HL-60 (cell line): ENCODE measurements at regions not wholly inside any gene's neighbourhood (a gene's known extent, or its start where the extent isn't known, plus 50 kb on each side); places are given as distances from the start of the nearest gene placed in this dataset.
"Not testable (repeated sequence)": the region's sequence is repeated elsewhere in the genome, so short reads cannot be mapped to it uniquely, and the experiment has no call there.

Source experiments
- DNase-seq, 2 experiments: peaks; one replicate each; pipeline ENCODE4 v3.0.0-alpha.2; 2010 to 2020; ENCODE audit warnings: low read depth in 1 of 2, low spot score in 1 of 2
- H3K27ac ChIP-seq: fragments of 250-450 bp; sonication (Bioruptor Pico); replicated peaks from 2 replicates; pipeline ENCODE4 v1.5.1; 2020; ENCODE audit warnings: mild to moderate bottlenecking, moderate library complexity
- H3K27me3 ChIP-seq: fragments of 250-450 bp; sonication (Bioruptor Pico); 2 replicates; pipeline ENCODE4 v1.5.1; 2021; ENCODE audit warnings: mild to moderate bottlenecking, moderate library complexity; ENCODE audit not compliant: insufficient read depth, poor library complexity, severe bottlenecking
- H3K4me3 ChIP-seq: replicated peaks from 2 replicates; pipeline ENCODE4 v1.5.1; 2011; ENCODE audit warnings: mild to moderate bottlenecking, control low read depth, low read length; ENCODE audit not compliant: insufficient read depth
- CTCF ChIP-seq: IDR thresholded peaks from one replicate; pipeline ENCODE4 v1.5.1; 2011; ENCODE audit warnings: low read length, control low read depth, inconsistent platforms; ENCODE audit not compliant: insufficient read depth
- GABPA ChIP-seq: IDR thresholded peaks from 2 replicates; pipeline ENCODE4 v1.6.1; 2012; ENCODE audit warnings: low read depth
- POLR2AphosphoS5 ChIP-seq: IDR thresholded peaks from 2 replicates; pipeline ENCODE4 v1.6.1; 2012; ENCODE audit warnings: low read depth
- REST ChIP-seq: IDR thresholded peaks from 2 replicates; pipeline ENCODE4 v1.6.1; 2012; ENCODE audit warnings: low read depth; ENCODE audit not compliant: insufficient replicate concordance
- SPI1 ChIP-seq: IDR thresholded peaks from 2 replicates; pipeline ENCODE4 v1.6.1; 2012; ENCODE audit warnings: low read depth, mild to moderate bottlenecking, borderline replicate concordance

DNA sequence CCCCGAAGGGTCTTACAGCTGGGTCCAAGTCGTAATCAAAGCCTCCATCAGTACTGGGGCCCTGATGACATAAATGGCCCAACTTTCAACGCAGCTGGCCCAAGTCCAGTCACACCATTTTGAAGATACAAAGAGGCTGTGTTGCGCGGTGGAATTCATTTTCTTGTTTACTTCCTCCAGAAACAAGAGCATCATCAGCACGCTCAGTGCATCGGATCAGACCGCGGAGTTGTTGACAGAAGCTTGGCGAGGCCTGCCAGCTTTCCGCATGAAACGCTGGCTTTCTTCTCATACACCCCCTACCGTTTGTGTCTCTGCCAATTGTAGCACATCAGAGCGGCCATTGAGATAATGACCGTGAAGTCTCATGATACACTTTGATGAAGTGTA is 101.7 kb upstream of the SPATA31D4 start:
- no peak overlapping the region for H3K4me3 ChIP-seq
- H3K27me3 ChIP-seq, result no peaks in the 10 kb centered on the region
- DNase-seq, result no peak
- H3K27ac ChIP-seq, result no peak overlapping the region
- TF ChIP-seq GABPA, result no peak
- no peak for TF ChIP-seq REST
- TF ChIP-seq SPI1, result no peak
- no peak for TF ChIP-seq CTCF

- no peak for DNase-seq
- no peak for TF ChIP-seq CTCF
- Histone ChIP-seq H3K4me3 (no peak overlapping the region), H3K27ac (no peak overlapping the region), H3K27me3 (no peaks in the 10 kb centered on the region)
These were observed 100.5 kb upstream of the SPATA31D4 start for GRCh38 chr9:81827616-81828296.

DNA sequence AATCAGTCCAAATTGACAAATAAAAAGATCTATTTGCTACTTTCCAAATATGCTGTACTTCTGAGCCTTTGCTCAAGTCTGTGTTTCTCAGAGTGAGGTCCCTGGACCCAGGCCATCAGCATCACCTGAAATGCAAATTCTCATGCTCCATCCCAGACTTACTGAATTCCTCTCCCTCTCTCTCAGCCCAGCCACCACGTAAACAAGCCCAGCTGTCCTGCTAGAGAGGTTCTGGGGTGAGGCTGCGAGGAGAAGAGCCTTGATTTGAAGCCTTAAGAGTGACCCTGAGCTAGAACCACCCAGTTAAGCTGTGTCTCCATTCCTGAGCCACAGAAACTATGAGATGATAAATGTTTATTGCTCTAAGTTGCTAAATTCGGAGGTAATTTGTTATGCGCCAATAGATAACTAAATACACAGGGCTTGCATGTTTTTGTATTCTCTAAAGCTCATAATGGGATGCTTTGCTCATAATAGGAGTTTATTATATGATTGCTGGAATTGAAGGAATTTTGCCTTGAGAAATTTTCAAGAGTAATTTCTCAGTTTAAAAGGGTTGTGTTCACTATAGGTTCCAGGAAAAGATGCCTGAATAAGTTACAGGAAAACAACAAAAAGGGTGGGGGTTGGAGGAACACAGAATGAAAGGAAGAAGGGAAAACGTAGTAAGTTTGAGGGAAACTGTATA is 98.9 kb upstream of the SPATA31D4 start:
- H3K27me3 ChIP-seq, result no peaks in the 10 kb centered on the region
- no peak for DNase-seq
- no peak overlapping the region for H3K4me3 ChIP-seq
- no peak overlapping the region for H3K27ac ChIP-seq
- TF ChIP-seq SPI1, result no peak
- TF ChIP-seq POLR2AphosphoS5, result no peak
- TF ChIP-seq GABPA, result no peak
- no peak for TF ChIP-seq REST
- no peak for TF ChIP-seq CTCF

DNA sequence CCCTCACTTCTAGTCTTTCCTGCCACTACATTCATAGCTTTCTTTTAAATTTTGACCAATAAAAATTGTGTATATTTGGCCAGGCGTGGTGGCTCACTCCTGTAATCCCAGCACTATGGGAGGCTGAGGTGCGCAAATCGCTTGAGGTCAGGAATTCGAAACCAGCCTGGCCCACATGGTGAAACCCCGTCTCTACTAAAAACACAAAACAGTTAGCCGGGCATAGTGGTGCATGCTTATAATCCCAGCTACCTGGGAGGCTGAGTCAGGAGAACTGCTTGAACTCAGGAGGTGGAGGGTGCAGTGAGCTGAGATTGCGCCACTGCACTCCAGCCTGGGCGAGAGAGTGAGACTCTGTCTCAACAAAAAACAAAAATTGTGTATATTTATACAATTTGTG is 97.8 kb upstream of the SPATA31D4 start:
- H3K27me3 ChIP-seq, H3K27ac ChIP-seq, DNase-seq, H3K4me3 ChIP-seq: not testable (repeated sequence)
